ENCODE measurements at regions not wholly inside any gene's neighbourhood (a gene's known extent, or its start where the extent isn't known, plus 50 kb on each side); places are given as distances from the start of the nearest gene placed in this dataset.
"Not testable (repeated sequence)": the region's sequence is repeated elsewhere in the genome, so short reads cannot be mapped to it uniquely, and the experiment has no call there.

GRCh38 chr18:60067426-60068210 lies 167.8 kb downstream of the PMAIP1 start:
- Histone ChIP-seq H3K4me3 (IDR thresholded peaks at IDR 0.05; ENCODE audit: insufficient read depth, low read depth, low read length) (no peak overlapping the region), H3K27ac (no peak overlapping the region), H3K4me1 (ENCODE audit: low read depth, poor library complexity, severe bottlenecking) (no peaks in the 10 kb centered on the region), H2AFZ (ENCODE audit: low read depth) (no peak overlapping the region), H4K20me1 (ENCODE audit: insufficient read depth) (no peaks in the 10 kb centered on the region), H3K36me3 (ENCODE audit: insufficient read depth) (no peaks in the 10 kb centered on the region), H3K9ac (no peak overlapping the region), H3K4me2 (no peak overlapping the region), H3K27me3 (ENCODE audit: insufficient read depth, low read depth) (no peaks in the 10 kb centered on the region), H3K79me2 (ENCODE audit: insufficient read depth, low read depth) (no peaks in the 10 kb centered on the region)
- TF ChIP-seq CTCF (conservative IDR thresholded peaks at IDR 0.05; ENCODE audit: low read depth, low read length): no peak

GRCh38 chr18:60066219-60066975 lies 166.6 kb downstream of the PMAIP1 start:
- no peak for TF ChIP-seq CTCF (conservative IDR thresholded peaks at IDR 0.05; ENCODE audit: low read depth, low read length)
- no peak overlapping the region for H3K27ac ChIP-seq
- H4K20me1 ChIP-seq (ENCODE audit: insufficient read depth): no peaks in the 10 kb centered on the region
- no peak overlapping the region for H3K9ac ChIP-seq
- H3K4me1 ChIP-seq (ENCODE audit: low read depth, poor library complexity, severe bottlenecking): no peaks in the 10 kb centered on the region
- no peak overlapping the region for H3K4me3 ChIP-seq (IDR thresholded peaks at IDR 0.05; ENCODE audit: insufficient read depth, low read depth, low read length)
- H3K4me2 ChIP-seq: no peak overlapping the region
- H3K27me3 ChIP-seq (ENCODE audit: insufficient read depth, low read depth): no peaks in the 10 kb centered on the region
- no peaks in the 10 kb centered on the region for H3K36me3 ChIP-seq (ENCODE audit: insufficient read depth)
- H3K79me2 ChIP-seq (ENCODE audit: insufficient read depth, low read depth): no peaks in the 10 kb centered on the region
- no peak overlapping the region for H2AFZ ChIP-seq (ENCODE audit: low read depth)

- no peak overlapping the region for H3K9ac ChIP-seq
- H3K4me3 ChIP-seq (IDR thresholded peaks at IDR 0.05; ENCODE audit: insufficient read depth, low read depth, low read length): no peak overlapping the region
- H3K4me1 ChIP-seq (ENCODE audit: low read depth, poor library complexity, severe bottlenecking): no peaks in the 10 kb centered on the region
- H4K20me1 ChIP-seq (ENCODE audit: insufficient read depth): no peaks in the 10 kb centered on the region
- no peak overlapping the region for H3K27ac ChIP-seq
- no peaks in the 10 kb centered on the region for H3K79me2 ChIP-seq (ENCODE audit: insufficient read depth, low read depth)
- no peak overlapping the region for H2AFZ ChIP-seq (ENCODE audit: low read depth)
- no peak overlapping the region for H3K4me2 ChIP-seq
- no peak for TF ChIP-seq CTCF (conservative IDR thresholded peaks at IDR 0.05; ENCODE audit: low read depth, low read length)
- no peaks in the 10 kb centered on the region for H3K27me3 ChIP-seq (ENCODE audit: insufficient read depth, low read depth)
- no peaks in the 10 kb centered on the region for H3K36me3 ChIP-seq (ENCODE audit: insufficient read depth)
These were observed 164.5 kb downstream of the PMAIP1 start for GRCh38 chr18:60064271-60064670.

- not testable (repeated sequence) for H2AFZ ChIP-seq (ENCODE audit: low read depth); H3K9ac ChIP-seq; H4K20me1 ChIP-seq (ENCODE audit: insufficient read depth); H3K36me3 ChIP-seq (ENCODE audit: insufficient read depth); H3K79me2 ChIP-seq (ENCODE audit: insufficient read depth, low read depth); H3K4me1 ChIP-seq (ENCODE audit: low read depth, poor library complexity, severe bottlenecking); H3K27me3 ChIP-seq (ENCODE audit: insufficient read depth, low read depth); H3K27ac ChIP-seq; H3K4me3 ChIP-seq (IDR thresholded peaks at IDR 0.05; ENCODE audit: insufficient read depth, low read depth, low read length); H3K4me2 ChIP-seq
These were observed 163.0 kb downstream of the PMAIP1 start for GRCh38 chr18:60062831-60063230.

- Histone ChIP-seq H4K20me1 (ENCODE audit: insufficient read depth) (no peaks in the 10 kb centered on the region), H3K79me2 (ENCODE audit: insufficient read depth, low read depth) (no peaks in the 10 kb centered on the region), H3K27ac (no peak overlapping the region), H3K27me3 (ENCODE audit: insufficient read depth, low read depth) (no peaks in the 10 kb centered on the region), H3K36me3 (ENCODE audit: insufficient read depth) (no peaks in the 10 kb centered on the region), H3K4me1 (ENCODE audit: low read depth, poor library complexity, severe bottlenecking) (no peaks in the 10 kb centered on the region), H2AFZ (ENCODE audit: low read depth) (no peak overlapping the region), H3K4me2 (no peak overlapping the region), H3K4me3 (IDR thresholded peaks at IDR 0.05; ENCODE audit: insufficient read depth, low read depth, low read length) (no peak overlapping the region), H3K9ac (no peak overlapping the region)
- no peak for TF ChIP-seq CTCF (conservative IDR thresholded peaks at IDR 0.05; ENCODE audit: low read depth, low read length)
These were observed 162.6 kb downstream of the PMAIP1 start for GRCh38 chr18:60062396-60062795.
